ENCODE measurements at regions not wholly inside any gene's neighbourhood (a gene's known extent, or its start where the extent isn't known, plus 50 kb on each side); places are given as distances from the start of the nearest gene placed in this dataset.
"Not testable (repeated sequence)": the region's sequence is repeated elsewhere in the genome, so short reads cannot be mapped to it uniquely, and the experiment has no call there.

- DNase-seq (ENCODE audit: low spot score) = no peak
- TF ChIP-seq, protein P1, sequence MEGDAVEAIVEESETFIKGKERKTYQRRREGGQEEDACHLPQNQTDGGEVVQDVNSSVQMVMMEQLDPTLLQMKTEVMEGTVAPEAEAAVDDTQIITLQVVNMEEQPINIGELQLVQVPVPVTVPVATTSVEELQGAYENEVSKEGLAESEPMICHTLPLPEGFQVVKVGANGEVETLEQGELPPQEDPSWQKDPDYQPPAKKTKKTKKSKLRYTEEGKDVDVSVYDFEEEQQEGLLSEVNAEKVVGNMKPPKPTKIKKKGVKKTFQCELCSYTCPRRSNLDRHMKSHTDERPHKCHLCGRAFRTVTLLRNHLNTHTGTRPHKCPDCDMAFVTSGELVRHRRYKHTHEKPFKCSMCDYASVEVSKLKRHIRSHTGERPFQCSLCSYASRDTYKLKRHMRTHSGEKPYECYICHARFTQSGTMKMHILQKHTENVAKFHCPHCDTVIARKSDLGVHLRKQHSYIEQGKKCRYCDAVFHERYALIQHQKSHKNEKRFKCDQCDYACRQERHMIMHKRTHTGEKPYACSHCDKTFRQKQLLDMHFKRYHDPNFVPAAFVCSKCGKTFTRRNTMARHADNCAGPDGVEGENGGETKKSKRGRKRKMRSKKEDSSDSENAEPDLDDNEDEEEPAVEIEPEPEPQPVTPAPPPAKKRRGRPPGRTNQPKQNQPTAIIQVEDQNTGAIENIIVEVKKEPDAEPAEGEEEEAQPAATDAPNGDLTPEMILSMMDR (IDR thresholded peaks at IDR 0.05; ENCODE audit: extremely low read depth, insufficient read depth, missing control alignments) = no peak
- in situ Hi-C loops (cut with MboI; ENCODE audit: low pct_unique_long_range_greater_than_20kb, low sequenced_read_pairs, unreplicated experiment) = no loop called here
These were observed 673.8 kb downstream of the ANKRD7 start for GRCh38 chr7:118898284-118898683.

DNA sequence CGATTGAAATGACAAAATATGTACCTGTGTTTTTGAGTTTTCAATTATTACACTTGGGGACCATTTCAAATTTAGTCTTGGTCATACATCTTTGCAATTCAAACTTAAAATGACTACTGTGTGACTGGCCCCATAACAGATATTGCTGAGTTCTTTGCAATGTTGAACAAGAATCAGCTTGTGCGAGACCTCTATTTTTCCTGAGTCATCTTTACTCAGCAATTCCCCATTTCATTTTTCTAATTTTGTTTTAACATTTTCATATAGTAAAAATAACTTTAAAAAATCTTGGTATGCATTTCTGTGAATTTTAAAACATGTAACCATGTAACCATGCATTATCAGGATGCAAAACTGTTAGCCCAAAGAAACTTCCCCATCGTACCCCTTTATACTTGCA lies 678.1 kb downstream of the ANKRD7 start:
- no peak for DNase-seq (ENCODE audit: low spot score)
- in situ Hi-C loops (cut with MboI; ENCODE audit: low pct_unique_long_range_greater_than_20kb, low sequenced_read_pairs, unreplicated experiment) = no loop called here
- TF ChIP-seq, protein P1 (IDR thresholded peaks at IDR 0.05; ENCODE audit: extremely low read depth, insufficient read depth, missing control alignments) = no peak

DNA sequence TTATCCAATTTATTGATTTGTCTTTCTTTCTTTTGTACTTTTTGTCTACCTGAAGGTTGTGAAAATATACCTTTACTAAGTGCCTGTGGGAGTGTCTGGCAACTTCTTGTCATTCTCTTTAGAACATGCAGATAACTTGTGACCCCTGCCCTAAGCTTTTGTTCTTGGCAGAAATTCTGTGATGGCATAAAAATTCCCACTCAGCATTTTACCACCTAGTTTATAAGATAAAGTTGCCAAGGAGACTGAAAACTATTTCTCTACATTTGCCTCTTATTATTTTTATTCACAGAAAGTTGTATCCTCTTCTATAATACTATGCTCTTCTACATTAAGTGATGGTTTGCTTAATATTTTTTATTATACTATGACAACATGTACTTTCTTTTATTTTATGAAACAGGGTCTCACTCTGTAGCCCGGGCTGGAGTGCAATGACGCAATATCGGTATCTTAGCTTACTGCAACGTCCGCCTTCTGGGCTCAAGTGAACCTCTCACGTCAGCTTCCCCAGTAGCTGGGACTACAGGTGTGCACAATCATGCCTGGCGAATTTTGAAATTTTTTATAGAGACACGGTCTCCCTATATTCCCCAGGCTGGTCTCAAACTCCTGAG lies 683.5 kb downstream of the ANKRD7 start:
- no peak for DNase-seq (ENCODE audit: low spot score)
- in situ Hi-C loops (cut with MboI; ENCODE audit: low pct_unique_long_range_greater_than_20kb, low sequenced_read_pairs, unreplicated experiment) = no loop called here
- TF ChIP-seq, protein P1 (IDR thresholded peaks at IDR 0.05; ENCODE audit: extremely low read depth, insufficient read depth, missing control alignments) = no peak

- in situ Hi-C loops (cut with MboI; ENCODE audit: low pct_unique_long_range_greater_than_20kb, low sequenced_read_pairs, unreplicated experiment); DNase-seq (ENCODE audit: low spot score): not testable (repeated sequence)
These were observed 691.6 kb downstream of the ANKRD7 start for GRCh38 chr7:118916120-118916519.

DNA sequence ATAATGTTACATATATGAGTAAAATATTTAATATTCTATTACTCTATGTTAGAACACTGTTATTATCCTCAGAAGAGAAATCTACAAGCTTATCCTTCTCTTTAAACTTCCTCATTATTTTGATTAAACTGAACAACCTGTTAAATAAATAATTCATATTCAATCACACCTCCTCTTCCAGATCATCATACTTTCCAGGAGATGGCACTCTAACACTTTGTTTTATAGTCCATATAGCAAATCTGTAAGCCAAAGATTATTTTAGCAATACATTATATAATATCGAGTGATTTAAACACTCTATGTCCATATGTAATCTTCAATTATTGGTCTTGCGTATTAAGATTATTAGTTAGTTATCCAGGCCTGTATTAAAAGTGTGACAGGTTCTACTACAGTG lies 694.1 kb downstream of the ANKRD7 start:
- in situ Hi-C loops (cut with MboI; ENCODE audit: low pct_unique_long_range_greater_than_20kb, low sequenced_read_pairs, unreplicated experiment) = no loop called here
- TF ChIP-seq, protein P1 (IDR thresholded peaks at IDR 0.05; ENCODE audit: extremely low read depth, insufficient read depth, missing control alignments) = peak; percentile 18
- no peak for DNase-seq (ENCODE audit: low spot score)

DNA sequence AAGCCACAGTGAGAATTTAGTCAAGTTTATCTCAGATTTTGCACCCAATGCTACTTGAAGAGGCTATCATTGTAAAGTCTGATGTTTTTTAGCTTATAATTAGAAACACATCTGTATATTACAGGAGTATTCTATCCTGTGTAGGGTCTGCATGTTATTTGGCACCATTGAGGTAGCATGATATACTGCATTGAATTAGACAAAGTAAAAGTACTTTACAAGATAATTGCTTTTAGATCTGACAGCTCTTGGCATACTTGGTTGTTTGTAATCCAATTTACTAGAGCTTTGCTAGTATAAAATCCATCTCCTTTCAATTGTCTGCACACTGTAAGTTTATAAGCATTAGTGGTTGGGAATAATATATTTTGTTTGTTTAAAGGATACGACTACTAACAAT lies 714.3 kb downstream of the ANKRD7 start:
- DNase-seq (ENCODE audit: low spot score) = no peak
- in situ Hi-C loops (cut with MboI; ENCODE audit: low pct_unique_long_range_greater_than_20kb, low sequenced_read_pairs, unreplicated experiment) = no loop called here
- TF ChIP-seq, protein P1 (IDR thresholded peaks at IDR 0.05; ENCODE audit: extremely low read depth, insufficient read depth, missing control alignments) = no peak

- TF ChIP-seq, protein P1 (IDR thresholded peaks at IDR 0.05; ENCODE audit: extremely low read depth, insufficient read depth, missing control alignments) = no peak
- in situ Hi-C loops (cut with MboI; ENCODE audit: low pct_unique_long_range_greater_than_20kb, low sequenced_read_pairs, unreplicated experiment) = no loop called here
- no peak for DNase-seq (ENCODE audit: low spot score)
These were observed 719.8 kb downstream of the ANKRD7 start for GRCh38 chr7:118944271-118944670.

All from GM13977 (cell line).